ENCODE measurements at regions not wholly inside any gene's neighbourhood (a gene's known extent, or its start where the extent isn't known, plus 50 kb on each side); places are given as distances from the start of the nearest gene placed in this dataset.

DNA sequence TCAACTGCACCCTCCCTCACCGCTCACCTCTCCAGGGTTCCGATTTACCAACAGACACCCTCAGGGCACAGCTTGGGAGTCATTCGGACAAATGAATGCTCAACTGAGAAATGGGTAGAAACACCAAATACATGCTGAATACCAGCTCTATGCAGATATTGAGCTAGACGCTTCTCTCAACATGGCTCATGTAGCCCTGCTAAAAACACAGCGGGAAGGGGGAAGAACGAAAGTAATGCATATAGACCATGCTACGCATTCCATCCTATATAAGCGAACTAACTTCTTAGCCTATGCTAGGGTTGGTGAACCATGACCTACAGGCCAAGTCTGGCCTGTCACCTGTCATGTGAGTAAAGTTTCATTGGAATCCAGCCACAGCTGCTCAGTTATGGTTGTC, 304.0 kb downstream of the UQCRFS1 start:
- TF ChIP-seq ZNF350 (tag by site-specific recombination; IDR thresholded peaks at IDR 0.05), result no peak
- no peak for TF ChIP-seq ZBTB8A (tag by site-specific recombination; IDR thresholded peaks at IDR 0.05)
- TF ChIP-seq, protein P1, sequence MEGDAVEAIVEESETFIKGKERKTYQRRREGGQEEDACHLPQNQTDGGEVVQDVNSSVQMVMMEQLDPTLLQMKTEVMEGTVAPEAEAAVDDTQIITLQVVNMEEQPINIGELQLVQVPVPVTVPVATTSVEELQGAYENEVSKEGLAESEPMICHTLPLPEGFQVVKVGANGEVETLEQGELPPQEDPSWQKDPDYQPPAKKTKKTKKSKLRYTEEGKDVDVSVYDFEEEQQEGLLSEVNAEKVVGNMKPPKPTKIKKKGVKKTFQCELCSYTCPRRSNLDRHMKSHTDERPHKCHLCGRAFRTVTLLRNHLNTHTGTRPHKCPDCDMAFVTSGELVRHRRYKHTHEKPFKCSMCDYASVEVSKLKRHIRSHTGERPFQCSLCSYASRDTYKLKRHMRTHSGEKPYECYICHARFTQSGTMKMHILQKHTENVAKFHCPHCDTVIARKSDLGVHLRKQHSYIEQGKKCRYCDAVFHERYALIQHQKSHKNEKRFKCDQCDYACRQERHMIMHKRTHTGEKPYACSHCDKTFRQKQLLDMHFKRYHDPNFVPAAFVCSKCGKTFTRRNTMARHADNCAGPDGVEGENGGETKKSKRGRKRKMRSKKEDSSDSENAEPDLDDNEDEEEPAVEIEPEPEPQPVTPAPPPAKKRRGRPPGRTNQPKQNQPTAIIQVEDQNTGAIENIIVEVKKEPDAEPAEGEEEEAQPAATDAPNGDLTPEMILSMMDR (tag by site-specific recombination; IDR thresholded peaks at IDR 0.05), result no peak
